Mammary epithelial cell (primary cell): ENCODE measurements at regions not wholly inside any gene's neighbourhood (a gene's known extent, or its start where the extent isn't known, plus 50 kb on each side); places are given as distances from the start of the nearest gene placed in this dataset.

Source experiments
- EZH2 ChIP-seq: IDR thresholded peaks from 2 replicates; pipeline ENCODE4 v1.6.1; 2012; ENCODE audit warnings: low read length, inconsistent platforms, borderline replicate concordance
- TF ChIP-seq, protein P1 (sequence below), 2 donors: IDR thresholded peaks in 1 of 2; conservative IDR thresholded peaks in 1 of 2; 2 replicates each; pipeline ENCODE4 v1.5.1; 2011 to 2012; ENCODE audit warnings: inconsistent platforms in 2 of 2, low read length in 2 of 2, mild to moderate bottlenecking in 2 of 2, control low read depth in 1 of 2, low read depth in 1 of 2; ENCODE audit not compliant: insufficient read depth in 1 of 2; ENCODE audit errors: extremely low read depth in 1 of 2

GRCh38 chr15:35603301-35603700 is 57.3 kb upstream of the DPH6 start:
- TF ChIP-seq, protein P1, sequence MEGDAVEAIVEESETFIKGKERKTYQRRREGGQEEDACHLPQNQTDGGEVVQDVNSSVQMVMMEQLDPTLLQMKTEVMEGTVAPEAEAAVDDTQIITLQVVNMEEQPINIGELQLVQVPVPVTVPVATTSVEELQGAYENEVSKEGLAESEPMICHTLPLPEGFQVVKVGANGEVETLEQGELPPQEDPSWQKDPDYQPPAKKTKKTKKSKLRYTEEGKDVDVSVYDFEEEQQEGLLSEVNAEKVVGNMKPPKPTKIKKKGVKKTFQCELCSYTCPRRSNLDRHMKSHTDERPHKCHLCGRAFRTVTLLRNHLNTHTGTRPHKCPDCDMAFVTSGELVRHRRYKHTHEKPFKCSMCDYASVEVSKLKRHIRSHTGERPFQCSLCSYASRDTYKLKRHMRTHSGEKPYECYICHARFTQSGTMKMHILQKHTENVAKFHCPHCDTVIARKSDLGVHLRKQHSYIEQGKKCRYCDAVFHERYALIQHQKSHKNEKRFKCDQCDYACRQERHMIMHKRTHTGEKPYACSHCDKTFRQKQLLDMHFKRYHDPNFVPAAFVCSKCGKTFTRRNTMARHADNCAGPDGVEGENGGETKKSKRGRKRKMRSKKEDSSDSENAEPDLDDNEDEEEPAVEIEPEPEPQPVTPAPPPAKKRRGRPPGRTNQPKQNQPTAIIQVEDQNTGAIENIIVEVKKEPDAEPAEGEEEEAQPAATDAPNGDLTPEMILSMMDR (conservative IDR thresholded peaks at IDR 0.05 in 1 of 2, IDR thresholded peaks at IDR 0.05 in 1 of 2; ENCODE audit: extremely low read depth in 1 of 2, insufficient read depth in 1 of 2, low read depth in 1 of 2, low read length in 2 of 2) = no peak
- TF ChIP-seq EZH2 = no peak
